Activated B cell treated with CpG ODN at 0.5 μM for 24 hours (primary cell): ENCODE measurements at regions not wholly inside any gene's neighbourhood (a gene's known extent, or its start where the extent isn't known, plus 50 kb on each side); places are given as distances from the start of the nearest gene placed in this dataset.
"Not testable (repeated sequence)": the region's sequence is repeated elsewhere in the genome, so short reads cannot be mapped to it uniquely, and the experiment has no call there.

Experiments
- ATAC-seq: fragments of 200-7000 bp; cut with Tn5 transposase; one replicate; pipeline ENCODE4 v1.10.0; 2021; ENCODE audit warnings: low read depth, mild to moderate bottlenecking, moderate library complexity
- CTCF ChIA-PET: fragments of 350-600 bp; sonication (Branson Sonifier 250); formaldehyde crosslinking; loops from one replicate; lab custom pipeline; 2021; ENCODE audit warnings: antibody characterized with exemption; lab: Charles Lee
- POLR2A ChIA-PET: fragments of 350-600 bp; sonication (Branson Sonifier 250); formaldehyde crosslinking; loops from one replicate; lab custom pipeline; 2021; ENCODE audit warnings: antibody characterized with exemption; lab: Charles Lee
- DNase-seq: peaks from one replicate; pipeline ENCODE4 v3.0.0; 2022
- H3K27ac Mint-ChIP-seq: one replicate; pipeline ENCODE4 v1.8.0; 2020; ENCODE audit warnings: mixed read lengths
- H3K27me3 Mint-ChIP-seq: one replicate; pipeline ENCODE4 v1.8.0; 2021; ENCODE audit warnings: mixed read lengths
- H3K36me3 Mint-ChIP-seq: one replicate; pipeline ENCODE4 v1.8.0; 2021; ENCODE audit warnings: low read depth, mixed read lengths
- H3K4me1 Mint-ChIP-seq: one replicate; pipeline ENCODE4 v1.8.0; 2021; ENCODE audit warnings: mixed read lengths
- H3K4me3 Mint-ChIP-seq: one replicate; pipeline ENCODE4 v1.8.0; 2020; ENCODE audit warnings: mild to moderate bottlenecking, mixed read lengths
- H3K9me3 Mint-ChIP-seq: one replicate; pipeline ENCODE4 v1.8.0; 2020; ENCODE audit warnings: mixed read lengths
- CTCF ChIP-seq: fragments of 200-600 bp; IDR thresholded peaks from one replicate; pipeline ENCODE4 v1.8.0; 2022; ENCODE audit warnings: antibody characterized with exemption, mild to moderate bottlenecking
- intact Hi-C: fragments of 100-400 bp; cut with micrococcal nuclease; formaldehyde crosslinking; loops from one replicate; pipeline ENCODE4 v1.15.1; 2024

DNA sequence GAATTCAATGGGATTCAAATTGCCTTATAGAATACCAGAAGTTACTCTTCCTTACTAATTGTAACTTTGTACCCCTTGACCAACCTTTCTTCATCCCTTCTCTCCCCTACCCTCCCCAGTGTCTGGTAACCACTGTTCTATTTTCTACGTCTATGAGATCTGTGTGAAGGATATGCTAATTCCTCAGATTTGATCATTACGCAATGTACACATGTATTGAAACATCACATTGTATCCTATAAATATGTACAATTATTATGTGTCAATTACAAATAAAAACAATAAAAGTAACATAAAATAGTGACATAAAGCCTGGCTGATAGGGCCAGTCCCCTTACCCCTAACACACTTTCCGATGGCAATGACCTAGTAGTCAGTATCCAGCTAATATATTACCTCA is 95.1 kb upstream of the GRIA3 start:
- Mint-ChIP-seq H3K4me3 (no peak overlapping the region), H3K27me3 (no peaks in the 10 kb centered on the region), H3K4me1 (no peaks in the 10 kb centered on the region), H3K27ac (no peak overlapping the region), H3K36me3 (no peaks in the 10 kb centered on the region), H3K9me3 (peaks cover 4% of the 10 kb centered on the region)
- ChIA-PET CTCF (no interaction called here), POLR2A (no interaction called here)
- intact Hi-C loops: no loop called here
- TF ChIP-seq CTCF: no peak
- DNase-seq (no peak), ATAC-seq (no peak)

GRCh38 chrX:123093792-123094191 is 90.3 kb upstream of the GRIA3 start:
- ChIA-PET CTCF (no interaction called here), POLR2A (no interaction called here)
- no peak for DNase-seq
- no peak overlapping the region for H3K27ac Mint-ChIP-seq
- intact Hi-C loops: no loop called here
- H3K27me3 Mint-ChIP-seq: no peaks in the 10 kb centered on the region
- H3K4me3 Mint-ChIP-seq: no peak overlapping the region
- H3K36me3 Mint-ChIP-seq: no peaks in the 10 kb centered on the region
- H3K9me3 Mint-ChIP-seq: peaks cover under 1% of the 10 kb centered on the region
- no peak for ATAC-seq
- no peaks in the 10 kb centered on the region for H3K4me1 Mint-ChIP-seq
- TF ChIP-seq CTCF: no peak

DNA sequence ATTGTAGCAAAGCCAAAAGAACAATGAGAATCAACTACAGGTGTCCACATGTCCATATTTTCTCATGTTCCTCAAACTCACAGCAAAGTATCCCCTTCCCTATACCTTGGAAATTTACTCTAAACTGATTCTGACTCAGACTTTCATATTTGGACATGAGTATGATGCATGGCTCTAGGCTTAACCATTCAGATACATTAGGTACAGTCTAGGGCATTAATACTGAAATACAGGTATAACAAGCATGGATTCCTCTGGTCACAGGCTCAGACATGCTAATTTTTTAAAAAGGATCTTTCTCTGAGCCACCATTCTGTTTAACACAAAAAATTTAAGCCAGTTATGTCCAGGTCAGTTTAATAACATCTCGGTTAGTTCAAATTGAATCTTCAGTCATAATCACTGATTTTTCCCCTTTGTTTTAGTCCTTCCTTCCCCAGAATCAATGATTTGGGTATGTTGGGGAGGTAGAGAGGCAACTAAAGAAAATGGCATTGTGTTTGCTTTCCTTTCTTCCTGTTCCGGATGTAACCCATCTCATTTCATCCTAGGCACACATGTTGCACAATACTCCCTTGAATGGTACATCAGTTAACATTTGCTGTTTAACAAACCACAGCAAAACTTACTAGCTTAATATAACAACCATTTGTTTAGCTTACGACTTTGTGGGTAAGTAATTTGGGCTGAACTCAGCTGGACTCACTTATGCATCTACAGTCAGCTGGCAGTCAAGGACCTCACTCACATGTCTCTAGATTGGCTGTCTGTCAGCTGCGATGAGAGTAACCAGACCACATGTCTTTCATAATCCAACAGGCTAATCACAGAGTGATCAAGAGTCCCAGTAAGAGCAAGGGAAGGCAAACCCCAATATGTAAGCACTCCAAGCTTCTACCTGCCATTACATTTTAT is 75.3 kb upstream of the GRIA3 start:
- no peak for ATAC-seq
- intact Hi-C loops: no loop called here

DNA sequence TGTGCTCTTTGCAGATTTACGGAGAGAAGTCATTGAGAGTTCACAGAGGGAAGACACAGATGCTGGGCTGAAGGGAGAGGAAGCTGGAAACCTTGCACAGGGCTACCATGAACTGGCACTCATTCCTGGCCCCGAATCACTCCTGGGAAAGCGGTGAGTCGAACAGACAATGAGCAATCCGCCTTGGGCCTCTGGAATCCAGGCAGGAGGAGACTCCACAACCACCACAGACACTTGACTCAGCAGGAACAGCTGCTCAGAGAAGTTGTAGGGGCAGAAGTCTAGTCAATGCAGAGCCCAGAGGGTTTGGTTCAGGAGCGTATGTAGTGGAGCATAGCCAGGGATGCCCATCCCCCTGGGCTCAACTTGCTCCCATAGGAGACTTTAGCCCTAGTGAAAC is 62.8 kb upstream of the GRIA3 start:
- ATAC-seq: no peak
- no peaks in the 10 kb centered on the region for H3K9me3 Mint-ChIP-seq
- intact Hi-C loops: no loop called here
- POLR2A ChIA-PET: no interaction called here
- no peak for DNase-seq
- H3K27ac Mint-ChIP-seq: no peak overlapping the region
- no peaks in the 10 kb centered on the region for H3K36me3 Mint-ChIP-seq
- CTCF ChIA-PET: no interaction called here
- H3K4me3 Mint-ChIP-seq: no peak overlapping the region
- no peaks in the 10 kb centered on the region for H3K27me3 Mint-ChIP-seq
- no peaks in the 10 kb centered on the region for H3K4me1 Mint-ChIP-seq
- no peak for TF ChIP-seq CTCF

More for the DNA sequence above, 75.3 kb upstream of the GRIA3 start:
- Mint-ChIP-seq H3K4me3 (no peak overlapping the region), H3K36me3 (no peaks in the 10 kb centered on the region), H3K27me3 (no peaks in the 10 kb centered on the region), H3K4me1 (no peaks in the 10 kb centered on the region), H3K9me3 (no peaks in the 10 kb centered on the region), H3K27ac (no peak overlapping the region)
- no peak for TF ChIP-seq CTCF
- ChIA-PET CTCF (no interaction called here), POLR2A (no interaction called here)
- DNase-seq: no peak

- H3K27me3 Mint-ChIP-seq, H3K9me3 Mint-ChIP-seq, H3K4me3 Mint-ChIP-seq, intact Hi-C loops, H3K4me1 Mint-ChIP-seq, POLR2A ChIA-PET, CTCF ChIA-PET, H3K27ac Mint-ChIP-seq, ATAC-seq, H3K36me3 Mint-ChIP-seq, DNase-seq: not testable (repeated sequence)
These were observed 54.3 kb upstream of the GRIA3 start for GRCh38 chrX:123129805-123130204.
